ENCODE measurements at regions not wholly inside any gene's neighbourhood (a gene's known extent, or its start where the extent isn't known, plus 50 kb on each side); places are given as distances from the start of the nearest gene placed in this dataset.
"Not testable (repeated sequence)": the region's sequence is repeated elsewhere in the genome, so short reads cannot be mapped to it uniquely, and the experiment has no call there.

- no peak for DNase-seq
These were observed 302.6 kb upstream of the DDI1 start for GRCh38 chr11:103733889-103734288.

- no peak for DNase-seq
These were observed 300.9 kb upstream of the DDI1 start for GRCh38 chr11:103735497-103736032.

- DNase-seq: no peak
These were observed 300.0 kb upstream of the DDI1 start for GRCh38 chr11:103736315-103737036.

GRCh38 chr11:103737037-103737622, 299.3 kb upstream of the DDI1 start:
- no peak for DNase-seq

GRCh38 chr11:103737747-103738146, 298.7 kb upstream of the DDI1 start:
- no peak for DNase-seq

GRCh38 chr11:103739074-103739796, 297.2 kb upstream of the DDI1 start:
- DNase-seq: not testable (repeated sequence)

GRCh38 chr11:103744496-103745153, 291.8 kb upstream of the DDI1 start:
- DNase-seq: no peak

- DNase-seq: no peak
These were observed 287.3 kb upstream of the DDI1 start for GRCh38 chr11:103749158-103749557.

GRCh38 chr11:103768816-103769215, 267.6 kb upstream of the DDI1 start:
- DNase-seq: no peak

GRCh38 chr11:103773059-103773458, 263.4 kb upstream of the DDI1 start:
- DNase-seq: no peak

- no peak for DNase-seq
These were observed 262.9 kb upstream of the DDI1 start for GRCh38 chr11:103773537-103773936.

- DNase-seq: no peak
These were observed 257.4 kb upstream of the DDI1 start for GRCh38 chr11:103779054-103779453.

GRCh38 chr11:103789952-103790351, 246.5 kb upstream of the DDI1 start:
- DNase-seq: no peak

GRCh38 chr11:103792981-103793468, 243.4 kb upstream of the DDI1 start:
- no peak for DNase-seq

GRCh38 chr11:103794262-103794661, 242.2 kb upstream of the DDI1 start:
- DNase-seq: no peak

- no peak for DNase-seq
These were observed 238.4 kb upstream of the DDI1 start for GRCh38 chr11:103798026-103798425.

GRCh38 chr11:103798446-103798845, 238.0 kb upstream of the DDI1 start:
- no peak for DNase-seq

- no peak for DNase-seq
These were observed 235.9 kb upstream of the DDI1 start for GRCh38 chr11:103800406-103801114.

- DNase-seq: no peak
These were observed 233.4 kb upstream of the DDI1 start for GRCh38 chr11:103803062-103803461.

- no peak for DNase-seq
These were observed 230.8 kb upstream of the DDI1 start for GRCh38 chr11:103805688-103806009.

GRCh38 chr11:103806130-103806895, 230.1 kb upstream of the DDI1 start:
- no peak for DNase-seq

- DNase-seq: no peak
These were observed 228.6 kb upstream of the DDI1 start for GRCh38 chr11:103807806-103808205.
